ENCODE measurements at regions not wholly inside any gene's neighbourhood (a gene's known extent, or its start where the extent isn't known, plus 50 kb on each side); places are given as distances from the start of the nearest gene placed in this dataset.

GRCh38 chr15:70465812-70466211 lies 297.5 kb downstream of the UACA start:
- no peak for ATAC-seq (ENCODE audit: insufficient number of reproducible peaks, low FRiP score, low read depth)
- DNase-seq (ENCODE audit: low spot score): no peak

GRCh38 chr15:70463453-70463834 lies 299.9 kb downstream of the UACA start:
- Histone ChIP-seq H3K36me3 (no peaks in the 10 kb centered on the region), H3K27ac (no peak overlapping the region), H3K9me3 (no peaks in the 10 kb centered on the region), H3K27me3 (replicated peaks; ENCODE audit: insufficient read depth) (no peaks in the 10 kb centered on the region), H3K4me1 (ENCODE audit: control insufficient read depth in 1 of 2, low read depth in 2 of 2) (peaks cover 0 to 2% of the 10 kb centered on the region in 2 donors), H3K4me3 (no peak overlapping the region)
- ATAC-seq (ENCODE audit: insufficient number of reproducible peaks, low FRiP score, low read depth): no peak
- no peak for TF ChIP-seq CTCF (IDR thresholded peaks at IDR 0.05)
- no peak for DNase-seq (ENCODE audit: low spot score)

More at GRCh38 chr15:70465812-70466211, 297.5 kb downstream of the UACA start:
- Histone ChIP-seq H3K27ac (no peak overlapping the region), H3K36me3 (no peaks in the 10 kb centered on the region), H3K27me3 (replicated peaks; ENCODE audit: insufficient read depth) (no peaks in the 10 kb centered on the region), H3K4me1 (ENCODE audit: control insufficient read depth in 1 of 2, low read depth in 2 of 2) (peaks cover 0 to 9% of the 10 kb centered on the region in 2 donors), H3K9me3 (no peaks in the 10 kb centered on the region), H3K4me3 (no peak overlapping the region)
- TF ChIP-seq CTCF (IDR thresholded peaks at IDR 0.05): no peak

- Histone ChIP-seq H3K27me3 (replicated peaks; ENCODE audit: insufficient read depth) (no peaks in the 10 kb centered on the region), H3K4me3 (no peak overlapping the region), H3K36me3 (no peaks in the 10 kb centered on the region), H3K9me3 (no peaks in the 10 kb centered on the region), H3K27ac (no peak overlapping the region), H3K4me1 (ENCODE audit: control insufficient read depth in 1 of 2, low read depth in 2 of 2) (no peaks in the 10 kb centered on the region)
- TF ChIP-seq CTCF (IDR thresholded peaks at IDR 0.05): no peak
- DNase-seq (ENCODE audit: low spot score): no peak
- no peak for ATAC-seq (ENCODE audit: insufficient number of reproducible peaks, low FRiP score, low read depth)
Observed at GRCh38 chr15:70461992-70462391, 301.4 kb downstream of the UACA start.

DNA sequence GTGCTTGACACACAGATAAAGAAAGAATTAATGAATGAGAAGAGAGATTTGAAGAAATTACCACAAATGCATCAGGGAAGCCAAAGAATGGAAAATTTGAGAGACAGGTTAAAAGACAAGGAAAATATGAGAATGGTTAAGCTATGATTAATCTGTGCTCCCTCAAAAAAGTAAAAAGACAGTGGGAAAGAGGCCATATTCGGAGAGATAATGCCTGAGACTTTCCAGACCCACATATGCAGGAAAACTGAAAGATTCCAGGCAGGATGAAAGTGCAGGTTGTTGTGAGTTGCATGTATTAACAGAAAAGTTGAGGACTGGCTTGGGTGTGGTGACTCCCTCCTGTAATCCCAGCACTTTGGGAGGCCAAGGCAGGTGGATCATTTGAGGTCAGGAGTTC lies 302.3 kb downstream of the UACA start:
- Histone ChIP-seq H3K4me3 (no peak overlapping the region), H3K27me3 (replicated peaks; ENCODE audit: insufficient read depth) (no peaks in the 10 kb centered on the region), H3K36me3 (no peaks in the 10 kb centered on the region), H3K9me3 (no peaks in the 10 kb centered on the region), H3K27ac (no peak overlapping the region), H3K4me1 (ENCODE audit: control insufficient read depth in 1 of 2, low read depth in 2 of 2) (no peaks in the 10 kb centered on the region)
- no peak for TF ChIP-seq CTCF (IDR thresholded peaks at IDR 0.05)
- DNase-seq (ENCODE audit: low spot score): no peak
- no peak for ATAC-seq (ENCODE audit: insufficient number of reproducible peaks, low FRiP score, low read depth)

GRCh38 chr15:70459312-70459711 lies 304.0 kb downstream of the UACA start:
- ATAC-seq (ENCODE audit: insufficient number of reproducible peaks, low FRiP score, low read depth) (no peak), DNase-seq (ENCODE audit: low spot score) (no peak)
- Histone ChIP-seq H3K27ac (no peak overlapping the region), H3K4me1 (ENCODE audit: control insufficient read depth in 1 of 2, low read depth in 2 of 2) (no peaks in the 10 kb centered on the region), H3K9me3 (no peaks in the 10 kb centered on the region), H3K4me3 (no peak overlapping the region), H3K36me3 (no peaks in the 10 kb centered on the region), H3K27me3 (replicated peaks; ENCODE audit: insufficient read depth) (no peaks in the 10 kb centered on the region)
- TF ChIP-seq CTCF (IDR thresholded peaks at IDR 0.05): no peak
